T-helper 1 cell treated with Interleukin-12 subunit alpha and Interleukin-12 subunit beta and Interleukin-4 antibody, amounts not matched to agents 30 μg/mL and 1 μg/mL, for 36 hours (primary cell): ENCODE measurements at regions not wholly inside any gene's neighbourhood (a gene's known extent, or its start where the extent isn't known, plus 50 kb on each side); places are given as distances from the start of the nearest gene placed in this dataset.
"Not testable (repeated sequence)": the region's sequence is repeated elsewhere in the genome, so short reads cannot be mapped to it uniquely, and the experiment has no call there.

Experiments
- H3K27ac Mint-ChIP-seq: one replicate; pipeline ENCODE4 v1.8.0; 2021; ENCODE audit warnings: mild to moderate bottlenecking, mixed read lengths
- H3K27me3 Mint-ChIP-seq: one replicate; pipeline ENCODE4 v1.8.0; 2021; ENCODE audit warnings: low read depth, mixed read lengths
- H3K36me3 Mint-ChIP-seq: one replicate; pipeline ENCODE4 v1.8.0; 2021; ENCODE audit warnings: low read depth, mixed read lengths
- H3K4me1 Mint-ChIP-seq: one replicate; pipeline ENCODE4 v1.8.0; 2021; ENCODE audit warnings: low read depth, mixed read lengths
- H3K4me3 Mint-ChIP-seq: one replicate; pipeline ENCODE4 v1.8.0; 2021; ENCODE audit warnings: mild to moderate bottlenecking, moderate library complexity, mixed read lengths
- H3K9me3 Mint-ChIP-seq: one replicate; pipeline ENCODE4 v1.8.0; 2021; ENCODE audit warnings: mixed read lengths

DNA sequence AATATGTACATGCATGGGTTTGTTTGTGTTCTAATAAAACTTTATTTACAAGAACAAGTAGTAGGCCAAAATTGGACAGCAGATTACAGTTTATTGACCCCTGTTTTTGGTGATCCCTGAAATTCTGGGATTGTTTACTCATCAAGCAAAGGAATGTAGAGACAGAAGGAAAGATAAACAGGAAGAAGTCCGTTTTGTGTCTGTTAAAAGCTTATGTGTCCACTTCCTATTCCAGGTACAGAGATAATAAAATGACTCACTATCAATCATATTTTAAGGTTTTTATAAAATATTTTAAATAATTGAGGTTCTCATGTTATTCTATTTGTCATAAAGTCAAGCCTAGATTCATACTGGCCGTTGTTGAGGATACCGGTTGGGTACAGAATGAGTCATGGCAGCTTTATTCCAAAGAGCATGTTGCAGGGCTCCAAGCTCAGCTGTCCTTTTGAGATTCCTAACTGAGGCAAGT, 214.9 kb upstream of the DAB2 start:
- Mint-ChIP-seq H3K27me3 (peaks cover 22% of the 10 kb centered on the region), H3K4me1 (no peaks in the 10 kb centered on the region), H3K36me3 (no peaks in the 10 kb centered on the region), H3K27ac (no peak overlapping the region), H3K4me3 (no peak overlapping the region), H3K9me3 (no peaks in the 10 kb centered on the region)

DNA sequence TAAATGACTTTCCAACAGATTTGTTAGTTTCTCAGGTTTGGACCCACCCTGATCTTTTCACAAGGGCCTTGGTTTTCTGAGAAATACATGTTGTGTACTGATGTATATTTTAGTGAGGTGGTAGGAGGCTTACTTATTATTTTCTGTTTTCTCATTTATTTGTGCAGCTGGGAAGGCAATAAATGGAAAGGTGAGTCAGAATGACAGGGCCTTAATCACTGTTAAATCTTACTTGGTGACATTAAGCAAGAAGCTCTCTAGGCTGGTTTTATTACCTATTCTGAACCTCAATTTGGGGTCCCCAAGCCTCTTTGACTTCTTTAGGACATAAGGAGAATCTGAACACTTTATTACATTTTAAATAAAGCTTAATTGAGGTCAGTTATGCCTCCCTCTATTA, 214.0 kb upstream of the DAB2 start:
- no peaks in the 10 kb centered on the region for H3K4me1 Mint-ChIP-seq
- H3K27me3 Mint-ChIP-seq: peaks cover 26% of the 10 kb centered on the region
- no peak overlapping the region for H3K4me3 Mint-ChIP-seq
- no peaks in the 10 kb centered on the region for H3K9me3 Mint-ChIP-seq
- no peaks in the 10 kb centered on the region for H3K36me3 Mint-ChIP-seq
- H3K27ac Mint-ChIP-seq: no peak overlapping the region

DNA sequence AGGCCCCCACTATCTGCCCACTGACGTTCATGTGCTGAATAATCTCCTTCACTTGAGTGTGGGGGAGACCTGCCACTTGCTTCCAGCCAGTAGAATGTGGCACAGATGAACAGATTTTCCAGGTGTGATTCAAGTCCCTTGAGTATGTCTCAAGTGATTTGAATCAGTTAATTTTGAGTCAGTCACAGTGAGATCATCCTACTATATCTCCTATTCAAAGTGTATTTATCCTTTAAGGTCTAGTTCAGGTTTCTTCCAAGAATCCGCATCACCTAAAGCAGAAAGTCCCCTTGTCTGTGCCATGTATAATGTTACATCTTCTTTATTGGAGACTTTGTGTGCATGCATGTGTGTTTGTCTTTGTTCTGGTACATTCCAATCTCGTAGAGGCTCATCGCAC, 208.3 kb upstream of the DAB2 start:
- Mint-ChIP-seq H3K27me3 (peaks cover 23% of the 10 kb centered on the region), H3K4me3 (no peak overlapping the region), H3K4me1 (no peaks in the 10 kb centered on the region), H3K9me3 (no peaks in the 10 kb centered on the region), H3K27ac (no peak overlapping the region), H3K36me3 (no peaks in the 10 kb centered on the region)

DNA sequence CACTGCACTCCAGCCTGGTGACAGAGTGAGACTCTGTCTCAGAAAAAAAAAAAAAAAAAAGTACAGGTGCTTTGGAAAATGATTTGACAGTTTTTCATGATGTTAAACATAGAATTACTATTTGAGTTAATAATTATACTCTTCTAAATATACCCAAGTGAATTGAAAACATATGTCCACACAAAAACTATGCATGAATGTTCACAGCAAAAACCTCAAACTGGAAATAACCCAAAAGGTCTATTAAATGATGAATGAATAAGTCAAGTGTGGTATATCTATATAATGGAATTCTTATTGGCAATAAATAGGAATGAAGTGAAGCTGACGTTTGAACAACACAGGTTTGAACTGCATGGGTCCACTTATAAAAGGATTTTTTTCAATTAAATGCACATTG, 207.2 kb upstream of the DAB2 start:
- Mint-ChIP-seq H3K9me3 (no peaks in the 10 kb centered on the region), H3K27ac (no peak overlapping the region), H3K4me1 (no peaks in the 10 kb centered on the region), H3K27me3 (peaks cover 16% of the 10 kb centered on the region), H3K4me3 (no peak overlapping the region), H3K36me3 (no peaks in the 10 kb centered on the region)

DNA sequence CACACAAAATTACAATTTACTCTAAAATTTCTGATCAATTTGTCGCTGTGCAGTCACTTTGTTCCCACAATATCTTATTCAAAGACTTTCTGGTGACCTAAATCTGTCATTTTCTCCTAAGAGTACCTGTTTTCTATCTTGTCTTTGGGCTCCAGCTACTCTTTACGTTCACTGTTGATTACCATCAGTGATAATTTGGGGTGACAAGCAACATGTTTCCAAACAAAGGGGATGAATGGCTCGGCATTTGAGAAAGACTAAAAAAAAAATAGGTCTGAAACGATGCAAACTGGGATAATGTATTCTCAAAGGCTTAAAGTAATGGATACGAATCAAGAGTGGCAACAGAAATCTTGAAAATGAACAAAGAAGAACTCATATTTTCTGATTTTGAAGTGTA, 205.2 kb upstream of the DAB2 start:
- Mint-ChIP-seq H3K27me3 (peaks cover 6% of the 10 kb centered on the region), H3K9me3 (no peaks in the 10 kb centered on the region), H3K4me1 (no peaks in the 10 kb centered on the region), H3K36me3 (no peaks in the 10 kb centered on the region), H3K27ac (no peak overlapping the region), H3K4me3 (no peak overlapping the region)

DNA sequence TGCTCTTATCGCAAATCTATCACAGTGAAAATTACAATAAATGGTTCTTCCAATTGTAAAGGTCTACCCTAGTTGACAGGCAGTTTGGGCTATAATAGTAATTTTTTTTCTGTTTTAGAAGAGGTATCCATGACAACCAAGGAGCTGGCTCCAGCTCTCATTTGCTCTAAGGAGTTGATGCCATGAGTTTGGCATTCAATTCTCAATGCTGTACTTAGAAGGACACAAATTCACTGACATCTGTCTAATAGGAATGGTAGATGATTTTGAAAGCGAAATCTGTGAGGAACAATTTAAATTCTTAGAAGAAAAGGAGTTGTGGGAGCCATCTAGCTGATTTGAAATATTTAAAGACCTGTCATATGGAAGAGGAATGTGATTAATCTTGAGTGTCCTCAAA, 203.6 kb upstream of the DAB2 start:
- Mint-ChIP-seq H3K36me3 (no peaks in the 10 kb centered on the region), H3K4me3 (no peak overlapping the region), H3K9me3 (no peaks in the 10 kb centered on the region), H3K4me1 (no peaks in the 10 kb centered on the region), H3K27ac (no peak overlapping the region), H3K27me3 (peaks cover 4% of the 10 kb centered on the region)

DNA sequence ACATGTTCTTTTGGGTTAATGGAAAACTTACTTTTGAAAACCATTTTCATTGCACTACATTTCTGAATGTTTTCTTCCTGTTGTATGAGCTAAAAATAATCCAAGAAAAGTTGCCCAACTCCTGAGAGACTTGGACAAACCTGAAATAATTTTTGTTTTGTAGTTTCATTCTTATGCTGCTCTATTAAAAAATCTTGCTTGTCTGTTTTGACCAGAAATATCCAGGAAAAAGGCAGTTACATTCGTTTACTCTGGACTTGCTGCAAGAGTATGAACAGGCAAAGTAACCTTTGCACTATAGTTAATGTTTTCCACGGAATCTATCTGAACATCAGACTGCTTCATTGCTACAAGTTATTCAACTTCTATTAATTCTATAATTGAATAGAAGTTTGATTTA, 200.1 kb upstream of the DAB2 start:
- Mint-ChIP-seq H3K4me1 (no peaks in the 10 kb centered on the region), H3K36me3 (no peaks in the 10 kb centered on the region), H3K4me3 (no peak overlapping the region), H3K9me3 (no peaks in the 10 kb centered on the region), H3K27ac (no peak overlapping the region), H3K27me3 (peaks cover 4% of the 10 kb centered on the region)

DNA sequence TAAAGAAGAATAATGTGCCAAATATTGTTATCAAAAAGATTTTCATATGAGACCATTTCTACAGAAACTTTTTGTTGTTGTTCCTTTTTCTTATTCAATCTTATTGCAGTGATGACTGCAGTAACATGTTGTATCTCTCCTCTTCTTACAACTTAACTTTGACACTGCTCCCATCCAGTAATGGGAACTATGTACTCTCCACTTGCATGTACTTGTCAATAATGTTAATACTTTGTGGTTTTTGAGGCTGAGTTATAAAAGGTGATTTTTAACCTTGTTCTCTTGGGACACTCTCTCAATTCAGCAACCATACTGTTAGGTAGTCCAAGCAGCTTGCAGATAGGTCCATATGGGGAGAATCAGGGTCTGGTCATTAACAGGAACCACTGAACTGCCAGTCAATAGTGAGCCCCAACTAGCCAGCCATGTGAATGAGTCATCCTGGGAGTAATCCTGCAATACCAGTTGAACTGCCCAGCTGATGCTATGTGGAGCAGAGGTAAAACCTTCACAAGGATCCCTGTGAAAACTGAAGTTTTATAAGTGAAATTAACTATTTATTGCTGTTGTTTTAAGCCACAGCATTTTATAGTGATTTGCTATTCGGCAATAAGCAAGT, 199.6 kb upstream of the DAB2 start:
- H3K9me3 Mint-ChIP-seq: no peaks in the 10 kb centered on the region
- H3K36me3 Mint-ChIP-seq: no peaks in the 10 kb centered on the region
- H3K27me3 Mint-ChIP-seq: peaks cover 4% of the 10 kb centered on the region
- H3K27ac Mint-ChIP-seq: no peak overlapping the region
- no peak overlapping the region for H3K4me3 Mint-ChIP-seq
- H3K4me1 Mint-ChIP-seq: no peaks in the 10 kb centered on the region

DNA sequence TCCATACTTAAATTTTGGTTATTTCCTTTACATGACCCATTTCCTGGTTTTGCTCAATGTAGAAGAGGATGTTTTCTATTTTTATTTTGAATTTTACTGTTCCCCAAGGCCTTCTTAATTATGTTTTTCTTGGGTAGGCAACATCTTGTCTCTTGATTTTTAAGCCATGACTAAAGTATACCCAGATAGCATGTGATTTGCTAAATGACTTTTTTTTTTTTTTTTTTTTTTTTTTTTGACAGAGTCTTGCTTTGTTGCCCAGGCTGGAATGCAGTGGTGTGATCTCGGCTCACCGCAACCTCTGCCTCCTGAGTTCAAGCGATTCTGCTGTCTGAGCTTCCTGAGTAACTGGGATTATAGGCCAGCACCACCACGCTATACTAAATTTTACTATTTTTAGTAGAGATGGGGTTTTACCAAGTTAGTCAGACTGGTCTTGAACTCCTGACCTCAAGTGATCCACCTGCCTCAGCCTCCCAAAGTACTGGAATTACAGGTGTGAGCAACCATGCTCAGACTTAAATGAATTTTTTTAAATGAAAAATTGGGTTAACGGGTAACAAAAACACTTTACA, 198.6 kb upstream of the DAB2 start:
- Mint-ChIP-seq H3K36me3 (no peaks in the 10 kb centered on the region), H3K27ac (no peak overlapping the region), H3K4me3 (no peak overlapping the region), H3K4me1 (no peaks in the 10 kb centered on the region), H3K9me3 (no peaks in the 10 kb centered on the region), H3K27me3 (peaks cover 4% of the 10 kb centered on the region)

DNA sequence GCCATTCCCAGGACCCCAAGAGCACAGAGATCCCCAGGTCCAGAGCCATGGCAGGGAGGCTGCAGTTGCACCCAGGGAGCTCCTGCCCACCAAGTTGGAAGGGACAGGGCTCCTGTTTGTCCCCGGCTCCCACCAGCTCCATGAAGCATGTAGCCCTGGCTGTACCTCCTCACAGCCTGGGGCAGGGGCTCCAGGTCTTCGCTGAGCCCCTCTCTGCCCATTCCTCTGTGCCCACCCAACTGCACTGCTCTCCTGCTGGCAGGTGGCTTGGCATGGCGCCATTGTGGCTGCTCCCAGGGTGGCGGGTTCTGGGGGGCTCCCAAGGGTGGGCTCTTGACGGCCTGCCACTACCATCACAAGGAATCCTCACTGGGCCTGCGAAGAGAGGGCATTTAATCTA, 197.5 kb upstream of the DAB2 start:
- Mint-ChIP-seq H3K4me3 (no peak overlapping the region), H3K27ac (no peak overlapping the region), H3K9me3 (no peaks in the 10 kb centered on the region), H3K27me3 (peaks cover 4% of the 10 kb centered on the region), H3K4me1 (no peaks in the 10 kb centered on the region), H3K36me3 (no peaks in the 10 kb centered on the region)

DNA sequence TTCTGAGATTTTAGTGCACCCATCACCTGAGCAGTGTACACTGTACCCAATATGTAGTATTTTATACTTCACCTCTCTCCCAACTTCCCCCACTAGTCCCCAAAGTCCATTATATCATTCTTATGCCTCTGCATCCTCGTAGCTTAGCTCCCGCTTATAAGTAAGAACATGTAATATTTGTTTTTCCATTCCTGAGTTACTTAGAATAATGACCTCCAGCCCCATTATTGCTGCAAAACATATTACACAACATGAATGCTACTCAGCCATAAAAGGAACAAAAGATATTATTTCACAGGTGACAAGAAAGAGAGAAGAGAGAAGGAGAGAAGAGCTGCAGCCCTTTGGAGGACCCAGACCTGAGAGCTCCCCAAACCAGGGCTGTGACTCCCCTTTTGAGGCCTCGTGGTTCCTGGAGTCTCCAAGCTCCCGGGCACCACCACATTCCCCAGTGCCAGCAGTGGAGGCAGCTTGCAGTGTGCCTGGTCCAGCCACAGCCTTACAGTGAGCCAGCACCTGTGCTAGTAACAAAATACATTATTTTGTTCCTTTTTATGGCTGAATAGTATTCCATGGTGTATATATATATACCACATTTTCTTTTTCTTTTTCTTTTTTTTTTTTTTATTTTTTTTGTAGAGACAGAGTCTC, 194.5 kb upstream of the DAB2 start:
- Mint-ChIP-seq H3K9me3 (no peaks in the 10 kb centered on the region), H3K27me3 (peaks cover 1% of the 10 kb centered on the region), H3K27ac (no peak overlapping the region), H3K4me1 (no peaks in the 10 kb centered on the region), H3K36me3 (no peaks in the 10 kb centered on the region), H3K4me3 (no peak overlapping the region)

DNA sequence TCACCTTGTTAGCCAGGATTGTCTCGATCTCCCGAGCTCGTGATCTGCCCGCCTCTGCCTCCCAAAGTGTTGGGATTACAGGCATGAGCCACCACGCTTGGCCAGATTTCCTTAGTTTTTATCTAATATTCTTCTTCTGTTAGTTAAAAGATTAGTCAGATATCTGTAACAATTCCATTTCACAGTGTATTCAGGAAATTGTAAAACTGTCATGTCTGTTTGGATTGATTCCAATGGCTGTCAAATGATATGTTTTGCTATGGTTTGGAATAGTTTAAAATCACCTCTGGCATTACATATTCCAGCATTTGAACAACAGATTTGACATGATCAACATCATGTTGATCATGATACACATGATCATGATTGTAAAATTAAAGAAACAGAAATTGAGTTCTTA, 193.6 kb upstream of the DAB2 start:
- H3K9me3 Mint-ChIP-seq: no peaks in the 10 kb centered on the region
- no peak overlapping the region for H3K4me3 Mint-ChIP-seq
- H3K27ac Mint-ChIP-seq: no peak overlapping the region
- H3K27me3 Mint-ChIP-seq: no peaks in the 10 kb centered on the region
- no peaks in the 10 kb centered on the region for H3K4me1 Mint-ChIP-seq
- no peaks in the 10 kb centered on the region for H3K36me3 Mint-ChIP-seq

DNA sequence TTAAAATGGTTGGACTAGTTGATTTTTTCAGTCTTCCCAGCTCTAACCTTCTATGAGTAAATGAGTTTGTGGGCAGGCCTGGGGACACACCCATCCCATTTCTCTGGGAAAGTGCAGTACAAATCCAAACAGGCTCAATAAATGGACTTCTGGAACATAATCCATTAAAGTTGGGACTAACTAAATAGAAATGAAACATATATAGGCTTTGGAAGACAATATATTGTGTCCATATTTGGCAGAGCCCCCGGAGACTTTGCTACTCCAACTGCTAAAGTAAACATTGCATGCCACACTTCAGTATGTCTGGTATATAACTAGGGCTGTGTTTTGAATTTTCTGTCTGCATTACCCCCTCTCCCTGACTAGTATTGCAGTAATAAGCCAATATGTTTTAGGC, 191.4 kb upstream of the DAB2 start:
- no peaks in the 10 kb centered on the region for H3K4me1 Mint-ChIP-seq
- peaks cover 3% of the 10 kb centered on the region for H3K27me3 Mint-ChIP-seq
- no peaks in the 10 kb centered on the region for H3K36me3 Mint-ChIP-seq

DNA sequence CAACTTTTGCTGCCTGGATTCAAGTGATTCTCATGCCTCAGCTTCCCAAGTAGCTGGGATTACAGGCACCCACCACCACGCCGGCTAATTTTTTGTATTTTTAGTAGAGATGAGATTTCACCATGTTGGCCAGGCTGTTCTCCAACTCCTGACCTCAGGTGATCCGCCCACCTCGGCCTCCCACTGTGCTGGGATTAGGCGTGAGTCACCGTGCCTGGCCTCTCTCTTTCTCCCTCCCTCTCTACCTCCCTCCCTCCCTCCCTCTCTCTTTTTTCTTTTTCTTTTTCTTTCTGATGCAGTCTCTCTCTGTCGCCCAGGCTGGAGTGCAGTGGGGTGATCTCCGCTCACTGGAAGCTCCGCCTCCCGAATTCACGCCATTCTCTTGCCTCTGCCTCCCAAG, 186.3 kb upstream of the DAB2 start:
- H3K9me3 Mint-ChIP-seq, H3K36me3 Mint-ChIP-seq, H3K27ac Mint-ChIP-seq, H3K27me3 Mint-ChIP-seq, H3K4me3 Mint-ChIP-seq, H3K4me1 Mint-ChIP-seq: not testable (repeated sequence)

More for the DNA sequence above, 191.4 kb upstream of the DAB2 start:
- H3K4me3 Mint-ChIP-seq: no peak overlapping the region
- H3K9me3 Mint-ChIP-seq: no peaks in the 10 kb centered on the region
- H3K27ac Mint-ChIP-seq: no peak overlapping the region

DNA sequence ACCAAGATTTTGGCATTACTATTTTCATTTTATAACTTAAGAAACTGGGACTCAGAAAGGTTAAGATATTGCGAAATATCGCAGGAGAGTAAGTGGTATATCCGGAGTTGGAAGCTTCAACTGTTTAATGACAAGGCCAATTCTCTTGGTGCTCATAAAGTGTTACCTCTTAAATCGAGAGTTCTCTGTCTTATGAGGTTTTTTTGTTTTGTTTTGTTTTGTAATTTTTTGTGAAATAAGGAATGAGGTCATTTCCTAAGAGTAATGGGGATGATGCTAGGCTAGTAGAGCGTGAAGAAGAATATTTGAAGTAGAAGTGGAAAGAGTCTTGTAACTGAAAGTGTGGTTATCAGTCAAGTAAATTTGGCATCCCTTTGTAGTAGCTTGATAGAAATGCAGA, 183.2 kb upstream of the DAB2 start:
- H3K27me3 Mint-ChIP-seq: peaks cover under 1% of the 10 kb centered on the region
- no peak overlapping the region for H3K27ac Mint-ChIP-seq
- H3K4me1 Mint-ChIP-seq: no peaks in the 10 kb centered on the region
- H3K4me3 Mint-ChIP-seq: no peak overlapping the region
- H3K36me3 Mint-ChIP-seq: no peaks in the 10 kb centered on the region
- H3K9me3 Mint-ChIP-seq: no peaks in the 10 kb centered on the region
